IMR-90 (cell line): ENCODE measurements at regions not wholly inside any gene's neighbourhood (a gene's known extent, or its start where the extent isn't known, plus 50 kb on each side); places are given as distances from the start of the nearest gene placed in this dataset.
"Not testable (repeated sequence)": the region's sequence is repeated elsewhere in the genome, so short reads cannot be mapped to it uniquely, and the experiment has no call there.

Experiments used
- MAZ ChIP-seq: IDR thresholded peaks from 2 replicates; pipeline ENCODE4 v1.6.1; 2012; ENCODE audit warnings: low read depth, mild to moderate bottlenecking, low read length, improper control_type of control experiment, moderate library complexity, borderline replicate concordance
- MXI1 ChIP-seq: IDR thresholded peaks from 2 replicates; pipeline ENCODE4 v1.6.1; 2012; ENCODE audit warnings: low read depth, mild to moderate bottlenecking, low read length, moderate library complexity, borderline replicate concordance
- POLR2A ChIP-seq: IDR thresholded peaks from 2 replicates; pipeline ENCODE4 v1.6.1; 2012; ENCODE audit warnings: mild to moderate bottlenecking, low read depth, low read length
- RCOR1 ChIP-seq: IDR thresholded peaks from 2 replicates; pipeline ENCODE4 v1.6.1; 2012; ENCODE audit warnings: mild to moderate bottlenecking, low read length, improper control_type of control experiment; ENCODE audit not compliant: insufficient replicate concordance
- TF ChIP-seq, protein P1 (sequence below): conservative IDR thresholded peaks from 2 replicates; pipeline ENCODE4 v1.5.1; 2012; ENCODE audit warnings: mild to moderate bottlenecking, low read depth, low read length, improper control_type of control experiment
- TF ChIP-seq, protein P2 (sequence below): fragments of 150-350 bp; IDR thresholded peaks from 2 replicates; pipeline ENCODE4 v1.6.1; 2017; ENCODE audit warnings: mild to moderate bottlenecking, antibody characterized with exemption, low read length, low read depth

DNA sequence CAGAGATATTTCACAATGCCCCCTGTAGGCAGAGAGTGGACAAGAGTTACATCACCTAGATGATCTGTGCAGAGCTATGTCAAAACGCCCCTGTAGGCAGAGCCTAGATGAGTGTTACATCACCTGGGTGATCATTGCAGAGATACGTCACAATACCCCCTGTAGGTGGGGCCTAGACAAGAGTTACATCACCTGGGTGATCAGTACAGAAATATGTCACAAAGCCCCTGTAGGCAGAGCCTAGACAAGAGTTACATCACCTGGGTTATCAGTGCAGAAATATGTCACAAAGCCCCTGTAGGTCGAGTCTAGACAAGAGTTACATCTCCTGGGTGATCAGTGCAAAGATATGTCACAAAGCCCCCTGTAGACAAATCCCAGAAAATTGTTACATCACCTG, 60.4 kb upstream of the FRG2B start:
- TF ChIP-seq POLR2A, MXI1, MAZ, RCOR1: not testable (repeated sequence)
- TF ChIP-seq, protein P1, sequence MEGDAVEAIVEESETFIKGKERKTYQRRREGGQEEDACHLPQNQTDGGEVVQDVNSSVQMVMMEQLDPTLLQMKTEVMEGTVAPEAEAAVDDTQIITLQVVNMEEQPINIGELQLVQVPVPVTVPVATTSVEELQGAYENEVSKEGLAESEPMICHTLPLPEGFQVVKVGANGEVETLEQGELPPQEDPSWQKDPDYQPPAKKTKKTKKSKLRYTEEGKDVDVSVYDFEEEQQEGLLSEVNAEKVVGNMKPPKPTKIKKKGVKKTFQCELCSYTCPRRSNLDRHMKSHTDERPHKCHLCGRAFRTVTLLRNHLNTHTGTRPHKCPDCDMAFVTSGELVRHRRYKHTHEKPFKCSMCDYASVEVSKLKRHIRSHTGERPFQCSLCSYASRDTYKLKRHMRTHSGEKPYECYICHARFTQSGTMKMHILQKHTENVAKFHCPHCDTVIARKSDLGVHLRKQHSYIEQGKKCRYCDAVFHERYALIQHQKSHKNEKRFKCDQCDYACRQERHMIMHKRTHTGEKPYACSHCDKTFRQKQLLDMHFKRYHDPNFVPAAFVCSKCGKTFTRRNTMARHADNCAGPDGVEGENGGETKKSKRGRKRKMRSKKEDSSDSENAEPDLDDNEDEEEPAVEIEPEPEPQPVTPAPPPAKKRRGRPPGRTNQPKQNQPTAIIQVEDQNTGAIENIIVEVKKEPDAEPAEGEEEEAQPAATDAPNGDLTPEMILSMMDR, result not testable (repeated sequence)
- TF ChIP-seq, protein P2, sequence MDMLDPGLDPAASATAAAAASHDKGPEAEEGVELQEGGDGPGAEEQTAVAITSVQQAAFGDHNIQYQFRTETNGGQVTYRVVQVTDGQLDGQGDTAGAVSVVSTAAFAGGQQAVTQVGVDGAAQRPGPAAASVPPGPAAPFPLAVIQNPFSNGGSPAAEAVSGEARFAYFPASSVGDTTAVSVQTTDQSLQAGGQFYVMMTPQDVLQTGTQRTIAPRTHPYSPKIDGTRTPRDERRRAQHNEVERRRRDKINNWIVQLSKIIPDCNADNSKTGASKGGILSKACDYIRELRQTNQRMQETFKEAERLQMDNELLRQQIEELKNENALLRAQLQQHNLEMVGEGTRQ, result not testable (repeated sequence)
